Esophagus muscularis mucosa (tissue), 4 donors: ENCODE measurements at regions not wholly inside any gene's neighbourhood (a gene's known extent, or its start where the extent isn't known, plus 50 kb on each side); places are given as distances from the start of the nearest gene placed in this dataset.

Experiments used
- CTCF ChIP-seq, 3 experiments: fragments of 200-600 bp in 2 of 3; fragments of 450-650 bp in 1 of 3; sonication (generic) in 2 of 3; IDR thresholded peaks; one replicate each; pipeline ENCODE4 v1.5.1; 2017 to 2019; ENCODE audit warnings: antibody characterized with exemption in 3 of 3, mild to moderate bottlenecking in 2 of 3, moderate library complexity in 1 of 3
- EP300 ChIP-seq: sonication (generic); formaldehyde crosslinking; IDR thresholded peaks from one replicate; pipeline ENCODE4 v1.6.1; 2017; ENCODE audit warnings: antibody characterized with exemption
- POLR2A ChIP-seq: fragments of 450-650 bp; IDR thresholded peaks from one replicate; pipeline ENCODE4 v1.6.1; 2017; ENCODE audit warnings: antibody characterized with exemption, moderate library complexity, mild to moderate bottlenecking, low read depth

DNA sequence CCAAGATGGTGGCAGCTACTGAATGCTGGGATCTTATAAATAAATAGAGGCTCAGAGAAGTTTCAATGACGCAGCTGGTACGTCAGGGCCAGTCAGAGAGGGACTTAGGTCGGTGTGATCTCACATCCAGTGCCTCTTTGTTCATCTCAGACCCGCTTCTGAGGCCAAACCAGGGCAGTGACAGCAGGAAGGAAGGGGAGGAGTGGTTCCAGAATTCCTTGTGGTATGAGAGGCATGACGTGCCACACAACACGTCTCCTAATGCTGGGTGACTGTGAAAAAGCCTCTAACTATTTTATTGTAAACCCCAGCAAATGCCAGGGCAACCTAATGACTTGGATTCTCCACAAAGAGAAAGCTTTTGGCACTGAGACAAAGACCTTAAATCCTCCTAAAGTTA is 423.3 kb downstream of the LPIN1 start:
- TF ChIP-seq POLR2A (no peak), CTCF (IDR thresholded peaks at IDR 0.05) (no peak), EP300 (no peak)
